ENCODE measurements at regions not wholly inside any gene's neighbourhood (a gene's known extent, or its start where the extent isn't known, plus 50 kb on each side); places are given as distances from the start of the nearest gene placed in this dataset.

DNA sequence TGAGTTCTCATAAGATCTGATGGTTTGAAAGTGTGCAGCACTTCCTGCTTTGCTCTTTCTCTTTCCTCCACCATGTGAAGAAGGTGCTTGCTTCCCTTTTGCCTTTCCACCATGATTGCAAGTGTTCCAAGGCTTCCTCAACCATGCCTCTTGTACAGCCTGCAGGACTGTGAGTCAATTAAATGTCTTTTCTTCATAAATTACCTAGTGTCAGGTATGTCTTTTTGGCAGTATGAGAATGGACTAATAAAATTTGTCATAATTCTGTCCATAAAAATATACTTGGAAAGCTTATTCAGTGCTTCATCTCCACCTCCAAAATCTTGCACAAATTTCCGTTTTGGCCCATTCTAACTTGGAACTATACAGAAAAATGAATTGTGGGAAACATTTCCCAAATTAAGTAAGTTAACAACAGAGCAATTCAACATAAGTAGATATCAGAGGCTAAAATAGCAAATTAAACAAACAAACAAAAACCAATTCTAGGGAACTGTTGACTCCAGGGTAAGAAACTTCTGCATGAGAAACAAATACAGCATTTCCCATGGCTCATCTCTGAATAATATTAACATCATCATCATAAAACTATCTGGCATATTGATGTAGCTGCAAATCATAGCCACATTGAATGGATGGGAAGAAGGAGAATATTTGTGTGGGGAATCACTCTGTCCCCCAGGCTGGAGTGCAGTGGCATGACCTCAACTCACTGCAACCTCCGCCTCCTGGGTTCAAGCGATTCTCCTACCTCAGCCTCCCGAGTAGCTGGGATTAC is 459.5 kb upstream of the FAR2 start:
- TF ChIP-seq, protein P1, sequence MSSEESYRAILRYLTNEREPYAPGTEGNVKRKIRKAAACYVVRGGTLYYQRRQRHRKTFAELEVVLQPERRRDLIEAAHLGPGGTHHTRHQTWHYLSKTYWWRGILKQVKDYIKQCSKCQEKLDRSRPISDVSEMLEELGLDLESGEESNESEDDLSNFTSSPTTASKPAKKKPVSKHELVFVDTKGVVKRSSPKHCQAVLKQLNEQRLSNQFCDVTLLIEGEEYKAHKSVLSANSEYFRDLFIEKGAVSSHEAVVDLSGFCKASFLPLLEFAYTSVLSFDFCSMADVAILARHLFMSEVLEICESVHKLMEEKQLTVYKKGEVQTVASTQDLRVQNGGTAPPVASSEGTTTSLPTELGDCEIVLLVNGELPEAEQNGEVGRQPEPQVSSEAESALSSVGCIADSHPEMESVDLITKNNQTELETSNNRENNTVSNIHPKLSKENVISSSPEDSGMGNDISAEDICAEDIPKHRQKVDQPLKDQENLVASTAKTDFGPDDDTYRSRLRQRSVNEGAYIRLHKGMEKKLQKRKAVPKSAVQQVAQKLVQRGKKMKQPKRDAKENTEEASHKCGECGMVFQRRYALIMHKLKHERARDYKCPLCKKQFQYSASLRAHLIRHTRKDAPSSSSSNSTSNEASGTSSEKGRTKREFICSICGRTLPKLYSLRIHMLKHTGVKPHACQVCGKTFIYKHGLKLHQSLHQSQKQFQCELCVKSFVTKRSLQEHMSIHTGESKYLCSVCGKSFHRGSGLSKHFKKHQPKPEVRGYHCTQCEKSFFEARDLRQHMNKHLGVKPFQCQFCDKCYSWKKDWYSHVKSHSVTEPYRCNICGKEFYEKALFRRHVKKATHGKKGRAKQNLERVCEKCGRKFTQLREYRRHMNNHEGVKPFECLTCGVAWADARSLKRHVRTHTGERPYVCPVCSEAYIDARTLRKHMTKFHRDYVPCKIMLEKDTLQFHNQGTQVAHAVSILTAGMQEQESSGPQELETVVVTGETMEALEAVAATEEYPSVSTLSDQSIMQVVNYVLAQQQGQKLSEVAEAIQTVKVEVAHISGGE (tag by site-specific recombination; conservative IDR thresholded peaks at IDR 0.05; ENCODE audit: low read depth): no peak
- TF ChIP-seq INSM2 (tag by site-specific recombination; IDR thresholded peaks at IDR 0.05) (no peak), REST (tag by site-specific recombination; IDR thresholded peaks at IDR 0.05) (no peak), HOXA7 (CRISPR knock-in tag; IDR thresholded peaks at IDR 0.05; ENCODE audit: borderline replicate concordance) (no peak), ZBTB8A (tag by site-specific recombination; IDR thresholded peaks at IDR 0.05) (no peak), ZNF23 (tag by site-specific recombination; IDR thresholded peaks at IDR 0.05; ENCODE audit: borderline replicate concordance) (no peak), MEIS1 (CRISPR knock-in tag; IDR thresholded peaks at IDR 0.05; ENCODE audit: borderline replicate concordance) (no peak), ZNF785 (tag by site-specific recombination; IDR thresholded peaks at IDR 0.05) (no peak), ZBTB26 (tag by site-specific recombination; optimal IDR thresholded peaks at IDR 0.05) (no peak), ZIC2 (tag by site-specific recombination; IDR thresholded peaks at IDR 0.05) (no peak), ZNF416 (tag by site-specific recombination; IDR thresholded peaks at IDR 0.05) (no peak), BCL11A (tag by site-specific recombination; IDR thresholded peaks at IDR 0.05; ENCODE audit: low read depth) (no peak)
- TF ChIP-seq, protein P2, sequence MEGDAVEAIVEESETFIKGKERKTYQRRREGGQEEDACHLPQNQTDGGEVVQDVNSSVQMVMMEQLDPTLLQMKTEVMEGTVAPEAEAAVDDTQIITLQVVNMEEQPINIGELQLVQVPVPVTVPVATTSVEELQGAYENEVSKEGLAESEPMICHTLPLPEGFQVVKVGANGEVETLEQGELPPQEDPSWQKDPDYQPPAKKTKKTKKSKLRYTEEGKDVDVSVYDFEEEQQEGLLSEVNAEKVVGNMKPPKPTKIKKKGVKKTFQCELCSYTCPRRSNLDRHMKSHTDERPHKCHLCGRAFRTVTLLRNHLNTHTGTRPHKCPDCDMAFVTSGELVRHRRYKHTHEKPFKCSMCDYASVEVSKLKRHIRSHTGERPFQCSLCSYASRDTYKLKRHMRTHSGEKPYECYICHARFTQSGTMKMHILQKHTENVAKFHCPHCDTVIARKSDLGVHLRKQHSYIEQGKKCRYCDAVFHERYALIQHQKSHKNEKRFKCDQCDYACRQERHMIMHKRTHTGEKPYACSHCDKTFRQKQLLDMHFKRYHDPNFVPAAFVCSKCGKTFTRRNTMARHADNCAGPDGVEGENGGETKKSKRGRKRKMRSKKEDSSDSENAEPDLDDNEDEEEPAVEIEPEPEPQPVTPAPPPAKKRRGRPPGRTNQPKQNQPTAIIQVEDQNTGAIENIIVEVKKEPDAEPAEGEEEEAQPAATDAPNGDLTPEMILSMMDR (tag by site-specific recombination; IDR thresholded peaks at IDR 0.05): no peak
- TF ChIP-seq, protein P3, sequence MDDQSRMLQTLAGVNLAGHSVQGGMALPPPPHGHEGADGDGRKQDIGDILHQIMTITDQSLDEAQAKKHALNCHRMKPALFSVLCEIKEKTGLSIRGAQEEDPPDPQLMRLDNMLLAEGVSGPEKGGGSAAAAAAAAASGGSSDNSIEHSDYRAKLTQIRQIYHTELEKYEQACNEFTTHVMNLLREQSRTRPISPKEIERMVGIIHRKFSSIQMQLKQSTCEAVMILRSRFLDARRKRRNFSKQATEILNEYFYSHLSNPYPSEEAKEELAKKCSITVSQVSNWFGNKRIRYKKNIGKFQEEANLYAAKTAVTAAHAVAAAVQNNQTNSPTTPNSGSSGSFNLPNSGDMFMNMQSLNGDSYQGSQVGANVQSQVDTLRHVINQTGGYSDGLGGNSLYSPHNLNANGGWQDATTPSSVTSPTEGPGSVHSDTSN (CRISPR knock-in tag; IDR thresholded peaks at IDR 0.05): no peak

Measured in HEK293 (cell line).